ENCODE measurements at regions not wholly inside any gene's neighbourhood (a gene's known extent, or its start where the extent isn't known, plus 50 kb on each side); places are given as distances from the start of the nearest gene placed in this dataset.
"Not testable (repeated sequence)": the region's sequence is repeated elsewhere in the genome, so short reads cannot be mapped to it uniquely, and the experiment has no call there.

- H3K27ac Mint-ChIP-seq (ENCODE audit: unreplicated experiment), result no peak overlapping the region
- H3K27me3 Mint-ChIP-seq (ENCODE audit: unreplicated experiment), result no peaks in the 10 kb centered on the region
- no peak for DNase-seq
- no peaks in the 10 kb centered on the region for H3K9me3 Mint-ChIP-seq (ENCODE audit: unreplicated experiment)
- TF ChIP-seq, protein P1, sequence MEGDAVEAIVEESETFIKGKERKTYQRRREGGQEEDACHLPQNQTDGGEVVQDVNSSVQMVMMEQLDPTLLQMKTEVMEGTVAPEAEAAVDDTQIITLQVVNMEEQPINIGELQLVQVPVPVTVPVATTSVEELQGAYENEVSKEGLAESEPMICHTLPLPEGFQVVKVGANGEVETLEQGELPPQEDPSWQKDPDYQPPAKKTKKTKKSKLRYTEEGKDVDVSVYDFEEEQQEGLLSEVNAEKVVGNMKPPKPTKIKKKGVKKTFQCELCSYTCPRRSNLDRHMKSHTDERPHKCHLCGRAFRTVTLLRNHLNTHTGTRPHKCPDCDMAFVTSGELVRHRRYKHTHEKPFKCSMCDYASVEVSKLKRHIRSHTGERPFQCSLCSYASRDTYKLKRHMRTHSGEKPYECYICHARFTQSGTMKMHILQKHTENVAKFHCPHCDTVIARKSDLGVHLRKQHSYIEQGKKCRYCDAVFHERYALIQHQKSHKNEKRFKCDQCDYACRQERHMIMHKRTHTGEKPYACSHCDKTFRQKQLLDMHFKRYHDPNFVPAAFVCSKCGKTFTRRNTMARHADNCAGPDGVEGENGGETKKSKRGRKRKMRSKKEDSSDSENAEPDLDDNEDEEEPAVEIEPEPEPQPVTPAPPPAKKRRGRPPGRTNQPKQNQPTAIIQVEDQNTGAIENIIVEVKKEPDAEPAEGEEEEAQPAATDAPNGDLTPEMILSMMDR (IDR thresholded peaks at IDR 0.05; ENCODE audit: partially characterized antibody, unreplicated experiment), result no peak
- no peaks in the 10 kb centered on the region for H3K4me1 Mint-ChIP-seq (ENCODE audit: low read depth, unreplicated experiment)
- no peaks in the 10 kb centered on the region for H3K36me3 Mint-ChIP-seq (ENCODE audit: unreplicated experiment)
- H3K4me3 Mint-ChIP-seq (ENCODE audit: unreplicated experiment), result no peak overlapping the region
Measured at GRCh38 chr3:74842649-74843048, 228.2 kb upstream of the CNTN3 start.

- no peak overlapping the region for H3K27ac Mint-ChIP-seq (ENCODE audit: unreplicated experiment)
- H3K27me3 Mint-ChIP-seq (ENCODE audit: unreplicated experiment), result no peaks in the 10 kb centered on the region
- DNase-seq, result no peak
- H3K36me3 Mint-ChIP-seq (ENCODE audit: unreplicated experiment), result no peaks in the 10 kb centered on the region
- TF ChIP-seq, protein P1 (IDR thresholded peaks at IDR 0.05; ENCODE audit: partially characterized antibody, unreplicated experiment), result no peak
- H3K4me3 Mint-ChIP-seq (ENCODE audit: unreplicated experiment), result no peak overlapping the region
- no peaks in the 10 kb centered on the region for H3K4me1 Mint-ChIP-seq (ENCODE audit: low read depth, unreplicated experiment)
- no peaks in the 10 kb centered on the region for H3K9me3 Mint-ChIP-seq (ENCODE audit: unreplicated experiment)
Measured at GRCh38 chr3:74842141-74842540, 227.7 kb upstream of the CNTN3 start.

DNA sequence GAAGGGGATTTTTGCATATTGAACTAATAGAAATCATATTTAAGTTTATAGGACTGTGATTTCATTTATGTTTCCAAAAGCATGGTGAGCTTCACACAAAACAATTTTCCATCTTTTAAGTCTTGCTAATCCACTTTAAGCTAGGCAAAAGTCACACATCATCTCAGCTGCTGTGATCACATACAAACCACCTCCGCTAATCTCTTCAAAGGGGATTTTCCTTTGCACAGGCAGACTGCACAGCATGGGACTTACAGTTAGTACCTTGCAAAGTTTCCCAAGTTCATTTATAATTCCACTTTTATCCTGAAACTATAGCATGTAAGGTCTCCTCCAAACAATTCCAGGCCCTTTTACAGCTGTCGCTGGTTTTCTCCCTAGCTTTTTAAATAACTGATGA is 225.1 kb upstream of the CNTN3 start:
- DNase-seq, result no peak
- Mint-ChIP-seq H3K27ac (ENCODE audit: unreplicated experiment) (no peak overlapping the region), H3K9me3 (ENCODE audit: unreplicated experiment) (no peaks in the 10 kb centered on the region), H3K36me3 (ENCODE audit: unreplicated experiment) (no peaks in the 10 kb centered on the region), H3K4me3 (ENCODE audit: unreplicated experiment) (no peak overlapping the region), H3K4me1 (ENCODE audit: low read depth, unreplicated experiment) (no peaks in the 10 kb centered on the region), H3K27me3 (ENCODE audit: unreplicated experiment) (no peaks in the 10 kb centered on the region)
- TF ChIP-seq, protein P1 (IDR thresholded peaks at IDR 0.05; ENCODE audit: partially characterized antibody, unreplicated experiment), result no peak

- Mint-ChIP-seq H3K4me1 (ENCODE audit: low read depth, unreplicated experiment) (no peaks in the 10 kb centered on the region), H3K27me3 (ENCODE audit: unreplicated experiment) (peaks cover 3% of the 10 kb centered on the region), H3K4me3 (ENCODE audit: unreplicated experiment) (no peak overlapping the region), H3K9me3 (ENCODE audit: unreplicated experiment) (no peaks in the 10 kb centered on the region), H3K36me3 (ENCODE audit: unreplicated experiment) (no peaks in the 10 kb centered on the region), H3K27ac (ENCODE audit: unreplicated experiment) (no peak overlapping the region)
- TF ChIP-seq, protein P1 (IDR thresholded peaks at IDR 0.05; ENCODE audit: partially characterized antibody, unreplicated experiment), result no peak
- no peak for DNase-seq
Measured at GRCh38 chr3:74832925-74833324, 218.5 kb upstream of the CNTN3 start.

- H3K27ac Mint-ChIP-seq (ENCODE audit: unreplicated experiment); DNase-seq; H3K4me3 Mint-ChIP-seq (ENCODE audit: unreplicated experiment); H3K4me1 Mint-ChIP-seq (ENCODE audit: low read depth, unreplicated experiment); H3K9me3 Mint-ChIP-seq (ENCODE audit: unreplicated experiment); H3K27me3 Mint-ChIP-seq (ENCODE audit: unreplicated experiment); H3K36me3 Mint-ChIP-seq (ENCODE audit: unreplicated experiment): not testable (repeated sequence)
Measured at GRCh38 chr3:74830845-74831244, 216.4 kb upstream of the CNTN3 start.

DNA sequence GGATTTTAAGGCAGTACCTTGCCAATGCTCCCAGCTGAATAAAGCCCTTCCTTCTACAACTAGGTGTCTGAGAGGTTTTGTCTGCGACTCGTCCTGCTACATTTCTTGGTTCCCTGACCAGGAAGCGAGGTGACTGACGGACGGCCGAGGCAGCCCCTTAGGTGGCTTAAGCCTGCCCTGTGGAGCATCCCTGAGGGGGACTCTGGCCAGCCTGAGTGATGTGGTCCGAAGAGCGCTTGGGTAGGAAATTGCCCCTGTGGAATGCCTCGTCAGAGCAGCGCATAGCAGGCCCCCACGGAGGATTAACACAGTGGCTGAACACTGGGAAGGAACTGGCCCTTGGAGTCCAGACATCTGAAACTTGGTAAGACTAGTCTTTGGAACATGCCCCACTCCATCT is 210.9 kb upstream of the CNTN3 start:
- not testable (repeated sequence) for H3K27me3 Mint-ChIP-seq (ENCODE audit: unreplicated experiment); H3K27ac Mint-ChIP-seq (ENCODE audit: unreplicated experiment); H3K36me3 Mint-ChIP-seq (ENCODE audit: unreplicated experiment); DNase-seq; H3K9me3 Mint-ChIP-seq (ENCODE audit: unreplicated experiment); H3K4me1 Mint-ChIP-seq (ENCODE audit: low read depth, unreplicated experiment); H3K4me3 Mint-ChIP-seq (ENCODE audit: unreplicated experiment)

All from glutamatergic neuron (in vitro differentiated cells).